Smooth muscle cell (in vitro differentiated cells): ENCODE measurements at regions not wholly inside any gene's neighbourhood (a gene's known extent, or its start where the extent isn't known, plus 50 kb on each side); places are given as distances from the start of the nearest gene placed in this dataset.

Experiments
- DNase-seq: peaks from one replicate; lab custom pipeline; 2025; ENCODE audit not compliant: unreplicated experiment; lab: John Stamatoyannopoulos, UW
- H2AFZ ChIP-seq: fragments of 200-600 bp; sonication (generic); 2 replicates; pipeline ENCODE4 v1.6.0; 2016; ENCODE audit warnings: antibody characterized with exemption, low read depth, mild to moderate bottlenecking
- H3F3A ChIP-seq: fragments of 200-600 bp; sonication (generic); 2 replicates; pipeline ENCODE4 v1.6.0; 2017; ENCODE audit warnings: antibody characterized with exemption, low read depth
- H3K27ac ChIP-seq: fragments of 200-600 bp; sonication (generic); 2 replicates; pipeline ENCODE4 v1.5.1; 2016; ENCODE audit warnings: low read depth, mild to moderate bottlenecking
- H3K27me3 ChIP-seq: fragments of 200-600 bp; sonication (generic); 2 replicates; pipeline ENCODE4 v1.6.1; 2016; ENCODE audit warnings: low read depth, mild to moderate bottlenecking
- H3K36me3 ChIP-seq: fragments of 200-600 bp; sonication (generic); 2 replicates; pipeline ENCODE4 v1.5.1; 2016; ENCODE audit warnings: low read depth
- H3K4me1 ChIP-seq: fragments of 200-600 bp; sonication (generic); 2 replicates; pipeline ENCODE4 v1.5.1; 2016; ENCODE audit warnings: low read depth
- H3K4me2 ChIP-seq: fragments of 200-600 bp; sonication (generic); 2 replicates; pipeline ENCODE4 v1.6.0; 2016; ENCODE audit warnings: mild to moderate bottlenecking
- H3K4me3 ChIP-seq: fragments of 200-600 bp; sonication (generic); 2 replicates; pipeline ENCODE4 v1.5.1; 2016; ENCODE audit warnings: mild to moderate bottlenecking
- H3K79me2 ChIP-seq: fragments of 200-600 bp; sonication (generic); 2 replicates; pipeline ENCODE4 v1.6.0; 2016; ENCODE audit warnings: low read depth, mild to moderate bottlenecking
- H3K9ac ChIP-seq: fragments of 200-600 bp; sonication (generic); 2 replicates; pipeline ENCODE4 v1.6.0; 2016; ENCODE audit warnings: low read depth
- H3K9me3 ChIP-seq: fragments of 200-600 bp; sonication (generic); replicated peaks from 2 replicates; pipeline ENCODE4 v1.5.1; 2016; ENCODE audit warnings: low read depth
- H4K20me1 ChIP-seq: fragments of 200-600 bp; sonication (generic); 2 replicates; pipeline ENCODE4 v1.6.0; 2016; ENCODE audit warnings: low read depth
- WGBS: methylation state at CpG from one replicate; pipeline ENCODE4 v1.1.7; 2016; ENCODE audit warnings: low lambda C conversion rate; 5-methylcytosine and 5-hydroxymethylcytosine counted together
- TF ChIP-seq, protein P1 (sequence below): fragments of 200-600 bp; sonication (generic); IDR thresholded peaks from 2 replicates; pipeline ENCODE4 v1.5.1; 2017; ENCODE audit warnings: borderline replicate concordance, mild to moderate bottlenecking, antibody characterized with exemption; ENCODE audit not compliant: insufficient read depth, poor library complexity, severe bottlenecking

DNA sequence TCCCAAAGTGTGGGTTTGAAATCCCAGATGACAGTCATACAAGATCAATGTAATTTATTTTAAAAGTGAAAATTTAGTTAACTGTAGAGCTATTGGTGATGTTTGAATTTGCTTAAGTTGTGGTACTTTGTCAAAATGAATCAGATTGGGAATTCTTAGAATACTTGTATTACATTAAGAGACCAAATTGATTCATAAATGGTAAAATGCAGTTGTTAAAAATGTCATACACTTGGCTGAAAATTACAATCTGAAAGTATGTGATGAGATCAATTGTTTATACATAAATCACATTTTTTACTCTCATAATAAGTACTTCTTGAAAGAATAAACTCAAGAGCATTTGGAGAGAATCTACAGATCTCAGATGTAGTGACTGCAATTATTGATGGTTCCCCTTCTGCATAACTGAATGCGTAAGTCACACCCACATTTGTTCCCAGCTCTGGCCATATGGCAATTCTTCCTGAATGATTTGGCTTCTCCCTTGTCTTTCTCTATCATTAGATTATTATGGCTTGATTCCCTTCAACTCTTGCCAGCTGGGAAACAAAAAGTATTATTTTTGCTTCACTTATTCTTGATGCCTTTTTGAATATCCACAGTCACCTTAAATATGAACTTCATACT lies 558.5 kb downstream of the CPS1 start:
- Histone ChIP-seq H3K4me3 (no peak overlapping the region), H3K79me2 (no peaks in the 10 kb centered on the region), H3K27ac (no peak overlapping the region), H3F3A (no peaks in the 10 kb centered on the region), H3K9me3 (no peaks in the 10 kb centered on the region), H4K20me1 (no peaks in the 10 kb centered on the region), H3K36me3 (no peaks in the 10 kb centered on the region), H3K9ac (no peak overlapping the region), H3K27me3 (no peaks in the 10 kb centered on the region), H2AFZ (no peak overlapping the region), H3K4me2 (no peak overlapping the region), H3K4me1 (no peaks in the 10 kb centered on the region)
- TF ChIP-seq, protein P1, sequence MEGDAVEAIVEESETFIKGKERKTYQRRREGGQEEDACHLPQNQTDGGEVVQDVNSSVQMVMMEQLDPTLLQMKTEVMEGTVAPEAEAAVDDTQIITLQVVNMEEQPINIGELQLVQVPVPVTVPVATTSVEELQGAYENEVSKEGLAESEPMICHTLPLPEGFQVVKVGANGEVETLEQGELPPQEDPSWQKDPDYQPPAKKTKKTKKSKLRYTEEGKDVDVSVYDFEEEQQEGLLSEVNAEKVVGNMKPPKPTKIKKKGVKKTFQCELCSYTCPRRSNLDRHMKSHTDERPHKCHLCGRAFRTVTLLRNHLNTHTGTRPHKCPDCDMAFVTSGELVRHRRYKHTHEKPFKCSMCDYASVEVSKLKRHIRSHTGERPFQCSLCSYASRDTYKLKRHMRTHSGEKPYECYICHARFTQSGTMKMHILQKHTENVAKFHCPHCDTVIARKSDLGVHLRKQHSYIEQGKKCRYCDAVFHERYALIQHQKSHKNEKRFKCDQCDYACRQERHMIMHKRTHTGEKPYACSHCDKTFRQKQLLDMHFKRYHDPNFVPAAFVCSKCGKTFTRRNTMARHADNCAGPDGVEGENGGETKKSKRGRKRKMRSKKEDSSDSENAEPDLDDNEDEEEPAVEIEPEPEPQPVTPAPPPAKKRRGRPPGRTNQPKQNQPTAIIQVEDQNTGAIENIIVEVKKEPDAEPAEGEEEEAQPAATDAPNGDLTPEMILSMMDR = no peak
- no peak for DNase-seq
- WGBS = 90% methylated on average over 1 of the region's 1 CpG

- Histone ChIP-seq H3K4me1 (no peaks in the 10 kb centered on the region), H3K9me3 (no peaks in the 10 kb centered on the region), H4K20me1 (no peaks in the 10 kb centered on the region), H3K9ac (no peak overlapping the region), H3K36me3 (no peaks in the 10 kb centered on the region), H2AFZ (no peak overlapping the region), H3K27me3 (no peaks in the 10 kb centered on the region), H3F3A (no peaks in the 10 kb centered on the region), H3K4me3 (no peak overlapping the region), H3K79me2 (no peaks in the 10 kb centered on the region), H3K27ac (no peak overlapping the region), H3K4me2 (no peak overlapping the region)
- TF ChIP-seq, protein P1 = no peak
- DNase-seq = no peak
- WGBS = 89% methylated on average over 1 of the region's 1 CpG
These were observed 560.6 kb downstream of the CPS1 start for GRCh38 chr2:211117026-211117425.

GRCh38 chr2:211126256-211126655 lies 569.9 kb downstream of the CPS1 start:
- no peaks in the 10 kb centered on the region for H3F3A ChIP-seq
- no peaks in the 10 kb centered on the region for H3K79me2 ChIP-seq
- DNase-seq = no peak
- no peak overlapping the region for H3K4me2 ChIP-seq
- H3K27ac ChIP-seq = no peak overlapping the region
- no peaks in the 10 kb centered on the region for H3K4me1 ChIP-seq
- no peak overlapping the region for H3K9ac ChIP-seq
- no peak overlapping the region for H2AFZ ChIP-seq
- H3K36me3 ChIP-seq = no peaks in the 10 kb centered on the region
- TF ChIP-seq, protein P1 = no peak
- no peaks in the 10 kb centered on the region for H4K20me1 ChIP-seq
- H3K4me3 ChIP-seq = no peak overlapping the region
- peaks cover 6% of the 10 kb centered on the region for H3K27me3 ChIP-seq
- no peaks in the 10 kb centered on the region for H3K9me3 ChIP-seq

GRCh38 chr2:211127501-211127900 lies 571.1 kb downstream of the CPS1 start:
- Histone ChIP-seq H3K27me3 (peaks cover 6% of the 10 kb centered on the region), H3K4me1 (no peaks in the 10 kb centered on the region), H3F3A (no peaks in the 10 kb centered on the region), H3K79me2 (no peaks in the 10 kb centered on the region), H3K9ac (no peak overlapping the region), H3K4me3 (no peak overlapping the region), H3K36me3 (no peaks in the 10 kb centered on the region), H2AFZ (no peak overlapping the region), H3K27ac (no peak overlapping the region), H3K4me2 (no peak overlapping the region), H3K9me3 (no peaks in the 10 kb centered on the region), H4K20me1 (no peaks in the 10 kb centered on the region)
- 95% methylated on average over 2 of the region's 2 CpGs for WGBS
- TF ChIP-seq, protein P1 = no peak
- DNase-seq = no peak
